ENCODE measurements at regions not wholly inside any gene's neighbourhood (a gene's known extent, or its start where the extent isn't known, plus 50 kb on each side); places are given as distances from the start of the nearest gene placed in this dataset.

- TF ChIP-seq, protein P1, sequence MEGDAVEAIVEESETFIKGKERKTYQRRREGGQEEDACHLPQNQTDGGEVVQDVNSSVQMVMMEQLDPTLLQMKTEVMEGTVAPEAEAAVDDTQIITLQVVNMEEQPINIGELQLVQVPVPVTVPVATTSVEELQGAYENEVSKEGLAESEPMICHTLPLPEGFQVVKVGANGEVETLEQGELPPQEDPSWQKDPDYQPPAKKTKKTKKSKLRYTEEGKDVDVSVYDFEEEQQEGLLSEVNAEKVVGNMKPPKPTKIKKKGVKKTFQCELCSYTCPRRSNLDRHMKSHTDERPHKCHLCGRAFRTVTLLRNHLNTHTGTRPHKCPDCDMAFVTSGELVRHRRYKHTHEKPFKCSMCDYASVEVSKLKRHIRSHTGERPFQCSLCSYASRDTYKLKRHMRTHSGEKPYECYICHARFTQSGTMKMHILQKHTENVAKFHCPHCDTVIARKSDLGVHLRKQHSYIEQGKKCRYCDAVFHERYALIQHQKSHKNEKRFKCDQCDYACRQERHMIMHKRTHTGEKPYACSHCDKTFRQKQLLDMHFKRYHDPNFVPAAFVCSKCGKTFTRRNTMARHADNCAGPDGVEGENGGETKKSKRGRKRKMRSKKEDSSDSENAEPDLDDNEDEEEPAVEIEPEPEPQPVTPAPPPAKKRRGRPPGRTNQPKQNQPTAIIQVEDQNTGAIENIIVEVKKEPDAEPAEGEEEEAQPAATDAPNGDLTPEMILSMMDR (IDR thresholded peaks at IDR 0.05; ENCODE audit: borderline replicate concordance, extremely low read depth, insufficient read depth) = no peak
- Histone ChIP-seq H3K9me3 (ENCODE audit: control insufficient read depth in 2 of 3, insufficient read depth in 1 of 3, low read length in 3 of 3) (no peaks in the 10 kb centered on the region), H3K36me3 (ENCODE audit: control insufficient read depth in 2 of 3, insufficient read depth in 3 of 3, low read length in 3 of 3) (no peaks in the 10 kb centered on the region), H3K4me1 (ENCODE audit: control insufficient read depth in 2 of 3, insufficient read depth in 2 of 3, low read depth in 1 of 3, low read length in 3 of 3) (no peaks in the 10 kb centered on the region), H3K4me3 (ENCODE audit: low read length in 3 of 3) (no peak overlapping the region), H3K9ac (ENCODE audit: low read length in 3 of 3) (no peak overlapping the region), H3K27me3 (ENCODE audit: control insufficient read depth, insufficient read depth, low read length) (no peaks in the 10 kb centered on the region), H3K27ac (ENCODE audit: low read depth in 2 of 2, low read length in 2 of 2) (no peak overlapping the region)
- no peak for FAIRE-seq
- intact Hi-C loops (cut with DNase I) = no loop called here
- DNase-seq = no peak
These were observed 345.7 kb downstream of the GATA3 start for GRCh38 chr10:8400151-8400550.

GRCh38 chr10:8400892-8401291 is 346.4 kb downstream of the GATA3 start:
- H3K36me3 ChIP-seq (ENCODE audit: control insufficient read depth in 2 of 3, insufficient read depth in 3 of 3, low read length in 3 of 3) = no peaks in the 10 kb centered on the region
- no peak overlapping the region for H3K9ac ChIP-seq (ENCODE audit: low read length in 3 of 3)
- H3K4me1 ChIP-seq (ENCODE audit: control insufficient read depth in 2 of 3, insufficient read depth in 2 of 3, low read depth in 1 of 3, low read length in 3 of 3) = no peaks in the 10 kb centered on the region
- TF ChIP-seq, protein P1 (IDR thresholded peaks at IDR 0.05; ENCODE audit: borderline replicate concordance, extremely low read depth, insufficient read depth) = no peak
- no peak overlapping the region for H3K4me3 ChIP-seq (ENCODE audit: low read length in 3 of 3)
- H3K27me3 ChIP-seq (ENCODE audit: control insufficient read depth, insufficient read depth, low read length) = no peaks in the 10 kb centered on the region
- intact Hi-C loops (cut with DNase I) = no loop called here
- no peaks in the 10 kb centered on the region for H3K9me3 ChIP-seq (ENCODE audit: control insufficient read depth in 2 of 3, insufficient read depth in 1 of 3, low read length in 3 of 3)
- FAIRE-seq = no peak
- H3K27ac ChIP-seq (ENCODE audit: low read depth in 2 of 2, low read length in 2 of 2) = no peak overlapping the region
- DNase-seq = no peak

DNA sequence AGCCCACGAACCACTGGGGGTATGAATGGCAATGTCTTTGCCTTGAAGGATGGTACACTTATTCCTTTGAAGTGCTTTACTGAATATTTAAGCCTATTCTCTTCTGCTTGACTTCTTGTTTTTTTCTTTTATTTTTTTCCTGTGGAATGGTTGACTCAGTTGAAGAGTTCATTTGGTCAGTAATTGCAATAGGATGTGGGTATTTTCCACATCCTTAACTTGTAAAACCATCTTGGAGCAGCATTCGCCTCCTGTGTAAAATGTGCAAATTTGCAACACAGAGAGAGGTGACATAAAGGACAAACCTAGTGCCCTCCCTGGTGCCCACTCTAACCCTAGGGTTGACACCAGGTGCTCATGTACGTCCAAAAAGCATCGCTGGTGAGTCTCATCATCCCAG is 347.0 kb downstream of the GATA3 start:
- intact Hi-C loops (cut with DNase I) = no loop called here
- TF ChIP-seq, protein P1 (IDR thresholded peaks at IDR 0.05; ENCODE audit: borderline replicate concordance, extremely low read depth, insufficient read depth) = no peak
- Histone ChIP-seq H3K9ac (ENCODE audit: low read length in 3 of 3) (no peak overlapping the region), H3K36me3 (ENCODE audit: control insufficient read depth in 2 of 3, insufficient read depth in 3 of 3, low read length in 3 of 3) (no peaks in the 10 kb centered on the region), H3K4me1 (ENCODE audit: control insufficient read depth in 2 of 3, insufficient read depth in 2 of 3, low read depth in 1 of 3, low read length in 3 of 3) (no peaks in the 10 kb centered on the region), H3K27ac (ENCODE audit: low read depth in 2 of 2, low read length in 2 of 2) (no peak overlapping the region), H3K27me3 (ENCODE audit: control insufficient read depth, insufficient read depth, low read length) (no peaks in the 10 kb centered on the region), H3K4me3 (ENCODE audit: low read length in 3 of 3) (no peak overlapping the region), H3K9me3 (ENCODE audit: control insufficient read depth in 2 of 3, insufficient read depth in 1 of 3, low read length in 3 of 3) (no peaks in the 10 kb centered on the region)
- DNase-seq (no peak), FAIRE-seq (no peak)

GRCh38 chr10:8402576-8402975 is 348.1 kb downstream of the GATA3 start:
- no peaks in the 10 kb centered on the region for H3K4me1 ChIP-seq (ENCODE audit: control insufficient read depth in 2 of 3, insufficient read depth in 2 of 3, low read depth in 1 of 3, low read length in 3 of 3)
- TF ChIP-seq, protein P1 (IDR thresholded peaks at IDR 0.05; ENCODE audit: borderline replicate concordance, extremely low read depth, insufficient read depth) = no peak
- no peaks in the 10 kb centered on the region for H3K27me3 ChIP-seq (ENCODE audit: control insufficient read depth, insufficient read depth, low read length)
- DNase-seq (no peak), FAIRE-seq (no peak)
- H3K4me3 ChIP-seq (ENCODE audit: low read length in 3 of 3) = no peak overlapping the region
- H3K9me3 ChIP-seq (ENCODE audit: control insufficient read depth in 2 of 3, insufficient read depth in 1 of 3, low read length in 3 of 3) = no peaks in the 10 kb centered on the region
- intact Hi-C loops (cut with DNase I) = no loop called here
- no peaks in the 10 kb centered on the region for H3K36me3 ChIP-seq (ENCODE audit: control insufficient read depth in 2 of 3, insufficient read depth in 3 of 3, low read length in 3 of 3)
- H3K27ac ChIP-seq (ENCODE audit: low read depth in 2 of 2, low read length in 2 of 2) = no peak overlapping the region
- H3K9ac ChIP-seq (ENCODE audit: low read length in 3 of 3) = no peak overlapping the region

All from kidney (tissue), 13 donors.